COR-L47 (cell line): ENCODE measurements at regions not wholly inside any gene's neighbourhood (a gene's known extent, or its start where the extent isn't known, plus 50 kb on each side); places are given as distances from the start of the nearest gene placed in this dataset.

Experiments
- DNase-seq: peaks from one replicate; lab custom pipeline; 2025; lab: John Stamatoyannopoulos, UW

DNA sequence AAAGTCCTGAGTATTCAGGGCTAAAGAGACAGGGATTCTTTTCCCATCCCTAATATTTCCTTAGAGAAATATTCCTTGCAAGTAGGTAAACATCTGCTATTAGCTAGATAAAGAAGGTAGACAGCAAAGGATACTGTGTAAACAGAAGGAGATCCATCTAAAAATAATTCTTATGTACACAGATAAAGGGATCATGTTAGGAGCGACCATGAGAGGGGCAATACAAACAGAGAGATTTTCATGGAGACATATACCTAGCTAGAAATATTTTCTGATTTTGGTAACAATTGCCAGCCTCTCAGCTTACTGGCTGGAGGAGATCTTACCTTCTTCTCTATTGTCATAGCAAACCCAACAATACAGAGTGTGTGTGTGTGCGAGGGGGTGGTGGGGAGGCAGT, 184.6 kb upstream of the DMAC1 start:
- DNase-seq = no peak

DNA sequence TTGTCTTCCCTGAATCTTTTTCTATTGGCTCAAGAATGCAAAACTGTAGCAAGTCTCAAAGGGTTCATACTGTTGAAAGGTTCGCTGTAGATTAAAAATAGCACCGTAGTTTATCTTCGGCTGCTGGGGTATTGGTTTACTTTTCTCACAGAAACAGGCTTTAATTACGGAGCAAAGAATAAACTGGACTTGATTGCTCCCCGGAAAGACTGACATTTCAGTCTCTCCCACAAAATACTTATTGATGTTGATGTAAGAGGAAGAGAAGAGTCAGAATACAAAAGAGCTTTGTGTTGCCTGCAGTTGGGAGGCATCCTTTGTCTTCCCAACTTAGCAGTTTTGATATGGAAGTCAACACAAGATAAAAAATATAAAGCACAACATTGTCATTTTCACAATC, 183.9 kb upstream of the DMAC1 start:
- peak; percentile 35 for DNase-seq

DNA sequence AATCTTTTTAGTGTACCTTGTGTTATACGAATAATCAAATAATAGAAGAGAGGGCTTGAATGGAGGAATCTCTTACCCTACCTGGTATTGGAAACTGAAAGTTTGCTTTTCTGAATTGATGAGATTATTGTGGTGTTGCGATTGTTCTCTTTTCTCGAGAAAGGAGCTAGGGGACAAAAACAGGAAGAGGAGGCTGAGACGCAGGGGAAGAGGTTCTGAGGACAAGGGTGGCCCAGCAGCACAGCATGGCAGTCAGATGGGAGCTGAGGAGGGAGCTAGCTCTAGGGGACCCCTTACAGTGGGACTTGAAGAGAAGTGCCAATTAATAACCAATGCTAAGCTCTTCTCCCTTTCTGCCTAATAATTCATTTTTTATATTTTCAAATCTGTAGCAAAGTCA, 183.3 kb upstream of the DMAC1 start:
- DNase-seq = no peak

DNA sequence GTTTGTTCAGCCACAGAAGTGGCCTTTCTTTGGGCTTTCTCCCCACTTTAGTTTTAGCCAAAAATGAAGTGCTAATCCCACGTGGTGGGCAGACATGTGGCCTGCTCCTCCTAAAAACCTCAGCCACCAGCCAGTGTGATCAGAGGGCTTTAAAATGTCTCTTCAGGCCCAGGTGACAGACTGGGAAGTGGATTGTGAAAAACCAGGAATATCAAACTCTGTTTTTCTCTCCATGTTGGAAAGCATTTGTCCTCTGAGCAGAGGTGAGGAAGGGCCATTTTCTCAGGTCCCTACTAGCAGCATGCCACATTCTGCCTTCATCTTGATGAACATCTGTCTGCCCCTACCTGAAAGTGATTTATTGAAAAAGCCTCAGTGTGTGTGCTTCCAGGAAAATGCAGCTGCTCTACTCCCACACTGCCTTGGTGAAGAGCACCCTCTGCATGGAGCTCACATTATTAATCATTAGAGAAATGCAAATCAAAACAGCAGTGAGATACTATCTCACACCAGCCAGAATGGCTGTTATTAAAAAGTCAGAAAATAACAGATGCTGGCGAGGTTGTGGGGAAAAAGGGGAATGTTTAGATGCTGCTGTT, 181.2 kb upstream of the DMAC1 start:
- no peak for DNase-seq

DNA sequence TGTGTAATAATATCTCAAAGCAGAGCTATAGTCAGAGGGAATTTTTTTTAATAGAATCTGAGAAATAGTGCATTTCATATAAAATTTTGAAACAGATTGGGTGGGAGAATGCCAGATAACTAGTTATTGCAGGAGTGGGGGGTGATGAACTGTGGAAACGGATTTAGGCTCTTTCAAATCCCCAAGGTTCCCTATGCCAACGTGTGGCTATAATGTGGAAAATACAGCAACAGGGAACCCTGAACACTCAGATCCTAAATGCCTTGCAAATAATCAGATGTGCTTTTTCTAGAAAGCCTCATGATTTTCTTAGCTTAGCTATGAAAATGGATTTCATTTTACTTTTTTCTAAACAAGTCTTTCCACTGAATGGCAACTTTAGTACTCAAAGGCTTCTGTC, 180.5 kb upstream of the DMAC1 start:
- DNase-seq = no peak

DNA sequence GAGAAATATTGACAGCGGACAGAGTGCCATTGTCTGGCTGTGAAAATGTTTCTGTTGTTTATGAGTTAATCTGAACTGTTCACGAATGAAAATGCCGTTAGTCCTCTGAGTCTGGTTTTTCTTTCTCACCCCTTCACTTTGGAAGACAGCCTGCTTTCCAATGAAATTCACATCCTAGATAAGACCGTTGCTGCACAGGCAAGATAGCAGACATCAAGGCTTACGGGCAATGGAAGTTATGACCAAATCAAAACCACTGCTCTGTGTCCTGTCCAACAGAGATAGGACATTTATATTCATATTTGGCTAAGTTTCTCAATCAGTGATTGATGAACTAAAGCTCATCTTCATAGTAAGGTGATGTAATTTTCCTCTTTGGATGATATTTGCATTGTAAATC, 180.0 kb upstream of the DMAC1 start:
- DNase-seq = no peak

DNA sequence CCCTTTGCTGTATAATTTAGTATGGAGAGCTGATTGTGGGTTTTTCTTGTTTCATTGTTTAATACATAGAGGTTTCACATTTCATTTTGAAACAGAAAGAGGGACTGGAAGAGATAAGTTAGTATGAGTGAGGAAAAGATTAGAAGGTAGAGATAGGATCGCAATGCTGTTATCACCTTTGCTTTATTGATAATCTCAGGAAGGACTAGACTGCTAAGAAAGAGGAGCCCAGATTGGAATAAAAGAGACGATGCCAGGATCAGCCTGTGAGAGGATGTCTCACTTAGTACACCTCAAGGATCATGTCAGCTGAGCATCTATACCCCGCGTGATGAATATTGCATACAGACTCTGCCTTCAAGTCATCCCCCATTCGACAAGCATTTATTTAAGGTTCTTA, 178.0 kb upstream of the DMAC1 start:
- no peak for DNase-seq

DNA sequence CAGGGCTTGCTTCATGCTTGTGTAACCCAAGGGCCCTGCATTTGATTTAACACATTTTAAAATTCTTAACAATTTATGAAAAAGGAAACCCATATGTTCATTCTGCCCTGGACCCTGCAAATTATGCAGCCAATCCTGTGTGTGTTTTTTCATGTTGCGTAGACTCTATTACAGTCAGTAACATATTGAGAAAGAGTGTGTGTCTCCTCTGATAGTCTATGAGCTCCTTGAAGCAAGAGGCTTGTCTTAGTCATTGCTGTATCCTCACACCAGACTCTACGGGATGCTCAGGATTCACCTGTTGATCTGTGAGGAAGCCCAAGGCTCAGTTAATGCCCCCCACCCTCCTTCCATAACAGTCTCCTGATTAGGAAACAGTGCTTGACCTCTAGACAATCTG, 177.3 kb upstream of the DMAC1 start:
- no peak for DNase-seq

DNA sequence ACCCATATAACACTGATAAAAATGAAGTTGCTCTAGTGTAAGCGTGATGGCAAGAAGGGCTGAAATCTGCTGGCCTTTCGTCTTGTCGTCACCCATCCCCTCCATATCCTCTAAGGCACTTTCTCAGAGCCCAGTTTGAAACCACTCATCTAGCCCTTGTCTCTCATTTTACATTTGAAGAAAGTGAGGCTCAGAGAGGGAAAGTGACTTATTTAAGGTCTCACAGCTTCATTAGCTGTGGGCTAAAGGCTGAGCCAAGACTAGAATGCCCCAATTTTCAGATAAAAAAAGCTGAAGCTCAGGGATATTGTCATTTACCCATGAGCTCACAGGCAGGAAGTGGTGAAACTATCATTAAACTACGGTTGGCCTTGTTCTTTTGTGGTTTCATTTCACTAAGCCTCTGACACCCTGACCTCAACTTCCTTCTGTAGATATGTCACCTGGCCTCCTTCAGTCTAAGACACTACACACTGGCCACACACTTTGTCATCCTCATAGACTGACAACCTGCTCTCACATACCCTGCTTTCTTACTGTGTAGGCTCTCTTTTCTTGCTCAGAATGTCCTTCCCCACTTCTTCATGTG, 176.7 kb upstream of the DMAC1 start:
- DNase-seq = no peak

DNA sequence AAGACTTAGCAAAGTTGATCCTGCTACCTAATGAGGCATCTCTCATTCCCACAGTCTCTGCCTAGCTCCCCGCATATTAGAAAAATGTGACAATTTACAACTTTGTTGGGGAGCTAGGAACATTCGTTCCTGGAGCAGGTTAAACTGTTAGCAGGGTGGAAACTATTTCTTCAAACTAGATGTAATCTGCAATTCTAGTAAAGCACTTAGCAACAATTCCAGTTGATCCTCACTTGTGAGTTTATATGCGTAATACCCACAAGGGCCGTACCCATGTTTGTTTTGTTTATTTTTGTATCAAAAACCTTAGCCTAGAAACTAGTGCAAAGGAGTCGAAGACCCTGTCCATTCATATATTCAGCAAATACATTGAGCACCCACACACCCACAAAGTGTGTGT, 175.8 kb upstream of the DMAC1 start:
- DNase-seq = no peak

DNA sequence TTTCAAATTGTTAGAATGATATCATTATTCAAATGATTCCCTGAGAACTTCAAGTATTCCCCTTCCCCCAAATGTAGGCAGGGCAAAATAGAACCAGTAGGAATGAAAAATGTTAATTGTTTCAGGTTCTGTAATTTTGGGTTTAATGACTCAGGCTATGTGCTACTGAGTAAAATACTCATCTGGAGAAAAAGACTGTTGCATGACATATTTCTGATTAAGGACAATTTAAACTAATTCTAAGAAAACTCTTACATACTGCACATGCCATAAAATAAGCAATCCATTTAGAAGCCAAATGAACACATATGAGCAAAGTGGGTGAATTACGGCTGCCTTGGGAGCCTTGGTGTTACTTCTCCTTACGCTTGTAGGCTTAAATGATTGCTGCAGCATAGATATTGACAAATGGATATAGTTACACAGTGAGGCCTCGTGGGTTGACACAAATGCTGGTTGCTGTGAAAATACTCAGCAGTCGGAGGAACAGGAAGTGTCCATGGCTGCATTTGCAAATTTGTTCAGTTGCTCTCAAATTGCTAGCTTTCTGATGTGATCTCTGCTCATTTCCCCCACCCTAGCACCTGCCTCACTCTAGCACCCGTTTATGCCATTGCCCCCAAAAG, 174.9 kb upstream of the DMAC1 start:
- peak; percentile 23 for DNase-seq

DNA sequence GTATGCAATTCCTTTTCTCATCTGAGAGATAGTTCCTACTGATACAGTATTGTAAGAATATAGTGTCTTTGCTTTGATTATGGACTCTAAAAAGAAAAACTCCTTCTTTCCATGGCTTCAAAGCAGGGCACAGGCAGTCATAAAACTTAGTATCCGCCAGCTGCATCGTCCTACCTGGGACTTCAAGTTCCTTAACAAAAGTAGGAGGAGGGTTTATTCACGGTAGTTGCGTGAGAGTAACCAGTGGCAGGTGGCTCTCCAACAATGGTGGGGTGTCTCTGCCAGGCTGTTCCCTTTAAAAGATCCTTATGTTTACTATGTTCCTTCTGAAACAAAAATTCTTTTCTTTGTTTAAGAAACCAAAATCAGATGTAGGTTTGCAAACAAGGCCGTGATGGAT, 173.5 kb upstream of the DMAC1 start:
- DNase-seq = no peak

DNA sequence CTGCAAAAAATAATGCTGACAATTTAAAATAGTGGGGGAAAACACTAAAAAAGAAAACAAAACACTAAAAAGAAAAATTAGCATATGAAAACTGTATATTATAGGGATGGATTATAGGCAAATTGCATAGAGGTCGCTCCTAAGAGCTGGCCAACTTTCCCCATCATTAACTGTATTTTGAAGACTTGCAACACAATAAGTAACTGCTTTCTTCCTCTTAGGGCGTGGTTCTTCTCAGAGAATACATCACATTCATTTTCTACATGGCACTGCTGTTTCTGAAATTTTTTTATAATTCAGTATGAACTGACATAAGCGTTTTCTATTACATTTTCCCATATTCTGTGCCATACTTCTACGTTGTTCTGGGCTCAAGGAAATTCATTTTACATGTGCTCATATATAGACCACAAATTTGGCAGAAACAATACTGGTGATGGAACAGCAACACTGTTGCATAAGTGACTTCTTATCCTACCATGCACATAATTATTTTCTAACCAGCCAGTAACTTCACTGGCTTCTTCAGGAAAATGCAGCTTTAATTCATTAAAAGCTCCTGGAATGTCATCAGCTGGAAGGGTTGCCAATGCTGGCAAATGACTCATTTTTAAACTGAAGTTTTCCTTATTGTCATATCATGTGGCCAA, 171.2 kb upstream of the DMAC1 start:
- no peak for DNase-seq

DNA sequence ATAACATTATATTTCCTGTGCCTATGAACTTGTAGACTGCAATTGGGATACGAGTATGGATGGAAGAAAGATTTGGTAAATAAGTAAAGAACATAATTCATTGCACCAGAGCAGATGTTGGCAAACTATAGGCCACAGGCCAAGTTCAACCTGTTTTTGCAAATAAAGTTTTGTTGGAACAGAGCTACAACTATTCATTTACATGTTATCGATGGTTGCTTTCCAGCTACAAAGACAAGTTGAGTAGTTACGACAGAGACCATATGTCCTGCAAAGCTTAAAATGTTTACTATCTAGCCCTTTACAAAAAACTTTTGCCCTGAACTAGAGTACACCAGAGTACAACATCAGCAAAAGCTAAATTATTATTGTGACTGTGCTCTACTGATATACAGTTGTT, 169.1 kb upstream of the DMAC1 start:
- no peak for DNase-seq

DNA sequence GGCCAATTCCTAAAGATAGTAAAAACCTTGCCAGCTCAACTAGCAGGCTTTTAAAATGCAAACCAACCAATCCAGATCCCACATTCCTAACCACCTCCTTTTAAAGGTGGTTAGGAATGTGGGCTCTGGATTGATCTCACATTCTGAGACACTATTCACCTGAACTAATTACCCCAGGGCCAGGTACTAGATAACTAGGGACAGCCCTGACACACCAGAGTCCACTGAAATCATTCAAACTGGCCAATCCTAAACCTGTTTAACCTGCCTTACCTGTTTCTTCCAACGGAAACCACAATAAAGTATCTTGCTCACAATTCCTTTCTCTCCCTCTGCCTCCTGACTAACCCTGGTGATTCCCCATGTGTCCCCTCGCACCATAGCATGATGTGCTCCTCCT, 168.3 kb upstream of the DMAC1 start:
- no peak for DNase-seq

DNA sequence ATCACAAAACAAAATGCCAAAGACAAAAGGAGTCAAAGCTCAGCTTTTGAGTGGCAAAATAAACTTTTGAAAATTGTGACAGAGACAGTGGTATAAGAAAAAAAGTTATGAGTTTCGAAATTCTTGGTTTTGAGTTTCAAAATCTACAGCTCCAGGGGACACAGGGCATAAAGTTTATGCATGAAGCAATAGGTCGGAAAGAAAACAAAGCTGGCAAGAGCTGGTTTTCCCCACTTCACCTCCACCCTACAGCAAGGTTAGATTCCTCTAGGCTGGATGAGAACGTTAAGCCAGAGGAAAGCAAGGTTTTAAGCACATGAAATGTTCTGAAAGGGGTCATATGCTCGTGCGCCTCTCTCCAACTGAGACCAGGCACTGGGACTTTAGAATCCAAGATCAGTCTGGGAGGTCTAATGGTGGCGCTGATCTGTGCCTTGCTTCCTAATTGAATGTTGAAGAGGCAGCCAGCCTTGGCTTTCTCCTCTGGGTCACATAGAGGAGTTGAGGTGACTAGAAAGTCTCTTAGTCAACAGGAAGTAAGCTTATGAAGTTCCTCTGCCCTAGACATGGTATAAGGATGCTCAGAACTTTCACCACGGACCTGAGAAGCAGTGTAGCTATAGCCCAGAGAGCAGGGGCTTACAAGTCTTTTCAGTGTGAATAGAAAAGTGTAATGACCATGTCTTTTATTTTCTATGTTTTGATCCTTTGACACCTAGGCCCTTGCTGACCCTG, 167.7 kb upstream of the DMAC1 start:
- no peak for DNase-seq

DNA sequence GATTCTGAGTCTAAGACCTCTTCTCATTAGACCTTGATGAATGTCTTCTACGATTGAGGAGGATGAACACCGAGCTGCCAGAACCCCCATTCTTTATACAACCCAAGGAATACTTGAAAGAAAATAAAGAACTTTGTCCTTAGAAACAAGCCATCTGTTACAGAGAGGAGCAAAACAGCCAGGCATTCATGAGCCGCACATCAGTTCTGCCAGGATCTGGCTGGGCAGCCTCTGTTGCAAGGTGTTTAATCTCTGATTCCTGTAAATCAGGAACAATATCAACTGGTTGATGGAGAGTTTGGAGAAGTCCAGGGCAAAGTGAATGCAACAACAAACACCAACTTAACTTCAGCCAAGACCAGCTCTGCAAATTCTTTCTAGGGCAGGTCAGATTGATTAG, 165.5 kb upstream of the DMAC1 start:
- no peak for DNase-seq

DNA sequence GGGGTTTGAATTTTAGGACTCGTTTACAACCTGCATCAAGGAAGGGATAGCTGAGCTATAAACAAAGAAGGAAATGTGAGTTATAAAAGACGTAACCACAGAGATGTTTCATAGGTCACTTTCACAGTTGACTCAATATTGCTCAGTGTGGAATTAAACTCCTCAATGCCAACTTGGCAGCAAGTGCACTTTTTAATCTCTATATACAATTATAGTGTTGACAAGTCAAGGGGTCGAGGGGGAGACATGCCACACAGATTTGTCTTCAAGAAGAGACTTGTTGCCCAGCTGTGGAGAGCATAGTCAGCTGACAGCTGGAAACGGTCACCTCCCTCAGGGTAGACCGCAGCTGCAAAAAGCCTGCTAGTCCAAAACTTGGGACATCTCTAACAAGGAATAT, 163.4 kb upstream of the DMAC1 start:
- peak; percentile 17 for DNase-seq

DNA sequence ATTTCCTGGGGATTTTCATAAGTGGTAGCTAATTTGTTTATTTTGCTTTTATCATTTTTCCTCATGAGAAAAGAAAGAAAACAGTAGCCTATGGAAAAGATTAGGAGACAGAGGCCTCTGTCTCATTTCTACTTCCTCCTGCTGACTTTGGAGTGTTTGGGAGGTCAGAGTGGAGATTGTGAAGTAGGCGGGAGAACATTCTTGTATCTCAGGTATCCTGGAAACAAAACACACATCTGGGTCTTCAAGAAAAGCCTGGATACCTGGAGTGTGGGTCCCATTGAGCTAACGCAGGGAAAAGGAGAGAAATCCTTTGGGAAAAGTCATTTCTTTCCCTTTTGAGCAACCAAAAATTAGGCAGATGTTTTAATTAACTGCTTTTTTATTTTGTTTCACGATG, 161.5 kb upstream of the DMAC1 start:
- no peak for DNase-seq

DNA sequence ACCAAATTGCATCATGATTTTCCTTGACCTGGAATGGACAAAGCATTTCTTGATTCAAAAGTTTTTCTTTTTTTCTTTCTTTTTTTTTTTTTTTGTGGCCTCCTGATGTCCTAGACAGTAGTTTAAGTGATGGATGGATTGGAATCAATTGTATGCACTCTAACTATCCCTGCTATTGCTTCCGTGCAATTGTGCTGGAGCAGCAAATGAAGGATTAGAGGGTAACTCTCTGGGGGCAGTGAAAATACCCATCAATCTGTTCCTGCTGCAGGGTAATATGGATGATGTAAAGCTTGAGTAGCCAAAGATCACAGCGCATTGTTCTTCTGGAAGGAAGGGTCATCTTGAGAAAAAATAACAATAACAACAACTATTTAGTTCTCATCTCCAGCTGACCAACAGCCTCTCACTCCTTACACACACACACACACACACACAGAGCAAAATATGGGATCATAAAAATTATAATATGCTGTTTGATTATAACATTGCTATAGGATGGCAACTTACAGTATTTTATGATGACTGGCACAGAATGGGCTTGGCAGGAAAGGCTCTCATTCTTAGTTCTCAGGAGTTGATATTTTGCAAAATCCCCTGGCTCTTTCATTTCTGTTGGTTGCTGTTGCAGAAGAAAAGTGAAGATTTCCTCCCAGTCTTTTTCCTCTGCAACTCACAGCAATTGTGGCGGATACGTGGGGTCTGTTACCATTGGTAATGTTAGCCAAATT, 160.9 kb upstream of the DMAC1 start:
- DNase-seq = no peak

DNA sequence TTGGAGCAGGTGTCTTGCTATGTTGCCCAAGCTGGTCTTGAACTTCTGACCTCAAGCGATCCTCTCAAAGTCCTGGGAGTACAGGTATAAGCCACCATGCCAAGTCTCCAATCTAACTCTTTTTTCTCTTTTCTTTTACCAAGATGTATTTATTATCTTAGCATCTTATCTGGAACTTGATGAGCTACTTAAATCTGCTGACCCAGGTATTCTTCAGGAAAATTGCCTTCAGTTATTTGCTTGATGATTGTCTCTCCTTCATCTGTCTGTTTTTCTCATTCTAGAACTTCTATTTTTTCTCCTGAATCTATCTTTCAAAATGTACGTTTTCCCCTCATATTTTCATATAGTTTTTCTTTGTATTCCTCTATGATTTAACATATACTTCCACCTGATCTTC, 158.2 kb upstream of the DMAC1 start:
- no peak for DNase-seq

DNA sequence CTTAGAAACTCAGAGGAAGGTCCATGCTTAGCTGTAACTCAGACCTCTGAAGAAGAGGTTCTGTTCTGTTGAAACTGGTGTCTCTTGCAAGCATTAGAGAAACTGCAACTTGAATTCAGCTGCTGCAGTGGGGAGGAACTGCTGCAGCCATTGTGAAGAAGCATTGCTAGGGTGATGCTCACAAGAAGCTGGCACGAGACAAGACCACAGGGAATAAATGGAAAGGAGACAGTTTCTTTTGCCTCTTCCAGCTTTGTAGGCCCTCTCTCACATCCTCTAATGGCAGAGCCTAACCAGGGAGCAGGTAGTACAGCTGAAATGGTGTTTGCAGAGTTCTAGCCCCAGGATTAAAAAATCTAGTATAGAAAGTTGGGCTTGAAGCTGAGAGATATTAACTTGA, 148.0 kb upstream of the DMAC1 start:
- no peak for DNase-seq
